PC-3 (cell line): ENCODE measurements at regions not wholly inside any gene's neighbourhood (a gene's known extent, or its start where the extent isn't known, plus 50 kb on each side); places are given as distances from the start of the nearest gene placed in this dataset.

Experiments used
- ATAC-seq: fragments of 200-7000 bp; cut with Tn5 transposase; 2 replicates; pipeline ENCODE4 v1.9.1; 2020; ENCODE audit warnings: mild to moderate bottlenecking, moderate library complexity
- BruUV-seq: library from RNA; stranded (reverse); fragments of 400-500 nt; replicated peaks from 2 replicates; lab custom pipeline; 2021; lab: Mats Ljungman, UMichigan
- CTCF ChIA-PET: fragments of 300-600 bp; sonication (Branson Sonifier 250); formaldehyde crosslinking; loops from one replicate; lab custom pipeline; 2022; ENCODE audit warnings: antibody characterized with exemption; lab: Charles Lee
- POLR2A ChIA-PET: fragments of 300-600 bp; sonication (Branson Sonifier 250); formaldehyde crosslinking; loops from one replicate; lab custom pipeline; 2022; ENCODE audit warnings: antibody characterized with exemption; ENCODE audit not compliant: unreplicated experiment; lab: Charles Lee
- DNase-seq: peaks from one replicate; pipeline ENCODE4 v3.0.0-alpha.2; 2015
- H2AFZ ChIP-seq: fragments of 300-600 bp; sonication (generic); 2 replicates; pipeline ENCODE4 v1.6.0; 2016; ENCODE audit warnings: antibody characterized with exemption, low read length
- H3F3A ChIP-seq: fragments of 300-600 bp; sonication (generic); one replicate; pipeline ENCODE4 v1.6.0; 2017; ENCODE audit warnings: antibody characterized with exemption, low read length, control low read depth, mild to moderate bottlenecking; ENCODE audit not compliant: unreplicated experiment
- H3K27ac ChIP-seq: fragments of 300-600 bp; sonication (generic); 2 replicates; pipeline ENCODE4 v1.5.1; 2016; ENCODE audit warnings: mild to moderate bottlenecking, low read length
- H3K27me3 ChIP-seq: fragments of 300-600 bp; sonication (generic); 2 replicates; pipeline ENCODE4 v1.6.1; 2016; ENCODE audit warnings: low read length, mixed read lengths
- H3K36me3 ChIP-seq: fragments of 300-600 bp; sonication (generic); 2 replicates; pipeline ENCODE4 v1.6.1; 2016; ENCODE audit warnings: low read depth, mixed run types, low read length, mixed read lengths
- H3K4me1 ChIP-seq: fragments of 300-600 bp; sonication (generic); 2 replicates; pipeline ENCODE4 v1.5.1; 2016; ENCODE audit warnings: low read length; ENCODE audit not compliant: insufficient read depth
- H3K4me2 ChIP-seq: fragments of 300-600 bp; sonication (generic); 2 replicates; pipeline ENCODE4 v1.6.0; 2016; ENCODE audit warnings: low read length
- H3K4me3 ChIP-seq: fragments of 300-600 bp; sonication (generic); 2 replicates; pipeline ENCODE4 v1.5.1; 2016; ENCODE audit warnings: mild to moderate bottlenecking, low read length, mixed read lengths
- H3K79me2 ChIP-seq: fragments of 300-600 bp; sonication (generic); 2 replicates; pipeline ENCODE4 v1.6.1; 2017; ENCODE audit warnings: low read length, mixed read lengths
- H3K9ac ChIP-seq: fragments of 300-600 bp; sonication (generic); 2 replicates; pipeline ENCODE4 v1.6.0; 2016; ENCODE audit warnings: mild to moderate bottlenecking, low read length
- H3K9me2 ChIP-seq: fragments of 300-600 bp; sonication (generic); replicated peaks from 2 replicates; pipeline ENCODE4 v1.6.1; 2016; ENCODE audit warnings: mixed run types, low read length, mixed read lengths
- H3K9me3 ChIP-seq: fragments of 300-600 bp; sonication (generic); 2 replicates; pipeline ENCODE4 v1.6.1; 2016; ENCODE audit warnings: low read length, mixed read lengths
- H4K20me1 ChIP-seq: fragments of 300-600 bp; sonication (generic); 2 replicates; pipeline ENCODE4 v1.6.1; 2016; ENCODE audit warnings: low read length, mixed read lengths
- CTCF ChIP-seq: fragments of 300-600 bp; sonication (generic); conservative IDR thresholded peaks from 2 replicates; pipeline ENCODE4 v1.5.1; 2017; ENCODE audit warnings: antibody characterized with exemption, low read depth, mild to moderate bottlenecking, low read length
- EZH2 ChIP-seq: fragments of 300-600 bp; sonication (generic); IDR thresholded peaks from one replicate; pipeline ENCODE4 v1.6.1; 2017; ENCODE audit warnings: antibody characterized with exemption, mild to moderate bottlenecking, low read length; ENCODE audit not compliant: unreplicated experiment
- EZH2phosphoT487 ChIP-seq: fragments of 300-600 bp; sonication (generic); IDR thresholded peaks from 2 replicates; pipeline ENCODE4 v1.6.1; 2018; ENCODE audit warnings: mild to moderate bottlenecking, antibody characterized with exemption, low read length, borderline replicate concordance
- intact Hi-C: fragments of 100-400 bp; cut with micrococcal nuclease; formaldehyde crosslinking; loops from 2 replicates; pipeline ENCODE4 v1.9.0; 2023

GRCh38 chrX:19194285-19195242 lies 72.3 kb upstream of the ADGRG2 start:
- intact Hi-C loops: loop anchor here (1.0 kb wide), 1 partner anchor 140 kb away; no protein-coding TSS in a partner anchor
- peak; percentile 51 for TF ChIP-seq CTCF
- no peak for TF ChIP-seq EZH2phosphoT487
- H3K27me3 ChIP-seq: no peaks in the 10 kb centered on the region
- CTCF ChIA-PET: interaction anchor here (0.6 kb wide), 1 partner anchor 230 kb away, joined by 5 read pairs; no protein-coding TSS in a partner anchor
- H3K4me1 ChIP-seq: no peaks in the 10 kb centered on the region
- no peaks in the 10 kb centered on the region for H3K9me3 ChIP-seq
- H3K4me2 ChIP-seq: no peak overlapping the region
- no peak overlapping the region for H3K27ac ChIP-seq
- ATAC-seq (peak; percentile 51), DNase-seq (peak; percentile 35)
- no peaks in the 10 kb centered on the region for H3K79me2 ChIP-seq
- no peaks in the 10 kb centered on the region for H3F3A ChIP-seq
- H3K9ac ChIP-seq: no peak overlapping the region
- BruUV-seq: no TSS peak
- H2AFZ ChIP-seq: no peak overlapping the region
- H3K9me2 ChIP-seq: no peaks in the 10 kb centered on the region
- H4K20me1 ChIP-seq: no peaks in the 10 kb centered on the region
- POLR2A ChIA-PET: no interaction called here
- no peak overlapping the region for H3K4me3 ChIP-seq
- H3K36me3 ChIP-seq: no peaks in the 10 kb centered on the region

GRCh38 chrX:19195243-19195610 lies 73.0 kb upstream of the ADGRG2 start:
- Histone ChIP-seq H3F3A (no peaks in the 10 kb centered on the region), H3K9me2 (no peaks in the 10 kb centered on the region), H4K20me1 (no peaks in the 10 kb centered on the region), H3K4me3 (no peak overlapping the region), H3K27me3 (no peaks in the 10 kb centered on the region), H3K4me1 (no peaks in the 10 kb centered on the region), H3K9me3 (no peaks in the 10 kb centered on the region), H3K27ac (no peak overlapping the region), H2AFZ (no peak overlapping the region), H3K9ac (no peak overlapping the region), H3K4me2 (no peak overlapping the region), H3K36me3 (no peaks in the 10 kb centered on the region), H3K79me2 (no peaks in the 10 kb centered on the region)
- no peak for ATAC-seq
- BruUV-seq: no TSS peak
- intact Hi-C loops: no loop called here
- DNase-seq: no peak
- ChIA-PET POLR2A (no interaction called here), CTCF (interaction anchor here (0.6 kb wide), 1 partner anchor 230 kb away, joined by 5 read pairs; no protein-coding TSS in a partner anchor)
- TF ChIP-seq CTCF (no peak), EZH2 (no peak), EZH2phosphoT487 (no peak)

- Histone ChIP-seq H3K4me1 (no peaks in the 10 kb centered on the region), H3K79me2 (no peaks in the 10 kb centered on the region), H3K27me3 (no peaks in the 10 kb centered on the region), H3K36me3 (no peaks in the 10 kb centered on the region), H3K9me3 (no peaks in the 10 kb centered on the region), H3K4me2 (no peak overlapping the region), H2AFZ (no peak overlapping the region), H3K27ac (no peak overlapping the region), H3F3A (no peaks in the 10 kb centered on the region), H3K9ac (no peak overlapping the region), H4K20me1 (no peaks in the 10 kb centered on the region), H3K4me3 (no peak overlapping the region), H3K9me2 (no peaks in the 10 kb centered on the region)
- DNase-seq (no peak), ATAC-seq (no peak)
- ChIA-PET CTCF (no interaction called here), POLR2A (no interaction called here)
- intact Hi-C loops: no loop called here
- no TSS peak for BruUV-seq
- TF ChIP-seq EZH2 (no peak), EZH2phosphoT487 (no peak), CTCF (no peak)
Observed at GRCh38 chrX:19198473-19198872, 76.2 kb upstream of the ADGRG2 start.
